ENCODE measurements at regions not wholly inside any gene's neighbourhood (a gene's known extent, or its start where the extent isn't known, plus 50 kb on each side); places are given as distances from the start of the nearest gene placed in this dataset.

GRCh38 chr20:22795433-22795832 is 211.1 kb upstream of the FOXA2 start:
- no peak for DNase-seq

GRCh38 chr20:22795871-22796270 is 211.5 kb upstream of the FOXA2 start:
- no peak for DNase-seq

GRCh38 chr20:22796469-22797077 is 212.2 kb upstream of the FOXA2 start:
- DNase-seq: no peak

DNA sequence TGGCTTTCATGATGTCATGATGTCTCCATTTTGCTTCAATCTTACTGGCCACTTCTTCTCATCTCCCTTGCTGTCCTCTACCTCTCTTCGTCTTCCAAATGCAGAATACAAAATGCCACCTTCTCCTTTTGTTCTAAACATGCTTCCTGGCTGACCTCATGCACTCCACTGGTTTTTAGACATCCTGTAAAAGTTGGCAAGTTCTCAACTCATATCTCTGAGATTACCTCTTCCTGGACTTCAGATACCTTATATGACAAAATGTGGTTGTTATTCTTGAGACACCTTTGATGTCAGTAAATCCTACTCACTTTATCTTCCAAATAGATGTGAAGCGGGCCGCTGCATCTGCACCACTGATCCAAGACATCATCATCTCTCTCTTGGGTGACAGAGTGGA is 212.7 kb upstream of the FOXA2 start:
- DNase-seq: no peak

DNA sequence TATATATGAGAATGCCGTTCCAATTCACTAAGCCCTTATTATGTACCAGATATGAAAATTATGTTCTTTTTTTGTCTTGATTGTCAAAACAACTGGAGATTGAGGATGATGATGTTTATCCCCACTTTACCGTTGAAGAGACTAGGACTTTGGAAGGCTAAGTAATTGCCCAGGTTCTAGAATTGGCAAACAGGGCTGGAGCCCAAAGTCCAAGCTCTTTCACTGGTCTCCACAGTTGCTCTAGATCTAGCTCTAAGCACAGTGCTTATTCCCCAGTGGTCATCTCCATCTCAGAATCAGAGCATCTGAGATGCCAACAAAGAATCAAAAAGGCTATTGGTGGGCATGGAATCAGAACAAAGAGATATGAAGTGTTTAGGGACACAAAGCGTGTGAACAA is 215.3 kb upstream of the FOXA2 start:
- no peak for DNase-seq

DNA sequence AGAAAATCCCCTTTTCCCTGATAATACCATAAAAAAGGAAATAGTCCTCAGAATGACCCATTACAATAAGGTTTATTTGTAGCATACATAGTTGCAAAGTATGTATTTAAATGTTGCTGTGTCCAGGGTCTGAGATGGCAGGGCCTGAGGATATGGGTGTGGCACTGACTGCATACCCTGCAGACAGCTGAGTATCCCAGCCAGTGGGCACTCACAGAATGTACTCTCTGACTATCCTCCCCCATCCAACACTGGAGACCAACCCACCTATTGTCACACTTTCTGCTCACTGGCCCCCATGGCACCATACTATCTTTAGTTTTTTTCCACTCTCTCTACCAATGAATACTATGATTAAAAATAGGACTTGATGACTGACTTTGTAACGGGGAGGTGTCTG is 215.8 kb upstream of the FOXA2 start:
- no peak for DNase-seq

DNA sequence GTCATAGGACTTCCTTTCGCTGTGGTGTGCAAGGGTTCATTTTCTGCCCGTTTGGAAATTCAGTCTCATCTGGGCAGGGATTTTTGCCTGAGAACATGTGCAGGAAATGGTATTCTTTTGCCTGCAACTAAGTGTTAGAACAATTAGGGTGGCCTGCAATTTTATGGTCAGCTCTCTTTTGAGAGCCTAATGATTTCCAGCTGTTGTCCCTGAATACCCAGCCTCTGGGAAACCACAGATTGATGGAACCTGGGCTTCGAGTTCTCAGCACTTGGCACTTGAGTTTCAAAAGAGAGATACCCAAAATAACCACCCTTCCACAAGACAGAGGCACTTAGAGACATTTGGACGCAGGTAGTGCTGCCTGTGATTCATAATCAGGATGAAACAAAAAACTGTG is 217.2 kb upstream of the FOXA2 start:
- DNase-seq: no peak

GRCh38 chr20:22802296-22802695 is 217.9 kb upstream of the FOXA2 start:
- no peak for DNase-seq

DNA sequence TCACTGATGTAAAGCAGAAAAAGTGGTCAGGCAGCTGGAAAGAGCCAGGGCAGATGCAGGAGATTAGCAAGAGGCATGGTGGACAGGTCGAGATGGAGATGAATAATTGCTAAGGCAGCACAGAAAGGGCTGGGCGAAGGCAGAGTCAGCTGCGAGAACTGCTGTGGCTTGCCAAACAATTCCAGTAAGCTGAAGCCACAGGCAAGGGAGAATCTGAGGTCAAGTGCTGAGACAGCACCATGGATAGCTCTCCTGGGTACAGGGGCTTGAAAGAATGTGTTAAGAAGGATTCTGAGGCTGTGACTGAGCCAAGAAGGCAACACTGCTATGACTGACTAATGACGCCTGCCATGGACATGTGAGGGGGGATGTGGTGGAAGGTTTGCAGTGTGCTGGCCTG is 220.8 kb upstream of the FOXA2 start:
- DNase-seq: no peak

DNA sequence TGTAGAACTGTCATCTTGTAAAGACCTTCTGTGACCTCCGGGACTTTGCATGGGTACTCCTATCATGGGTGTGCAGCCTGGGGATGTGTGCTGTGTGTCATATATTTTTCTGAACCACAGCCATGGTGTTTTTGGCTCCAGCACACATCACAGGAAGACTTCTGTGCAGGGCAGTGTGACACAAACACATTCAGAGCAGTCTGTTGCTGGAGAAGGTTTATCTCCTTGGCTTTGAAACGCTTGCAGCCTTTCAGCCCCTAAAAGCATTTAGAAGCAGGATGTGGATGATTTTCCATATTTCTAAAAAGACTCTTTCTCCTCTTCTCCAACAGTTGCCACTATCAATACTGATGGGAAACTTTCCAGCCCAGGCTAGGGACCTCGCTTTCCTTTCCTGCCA is 221.6 kb upstream of the FOXA2 start:
- no peak for DNase-seq

DNA sequence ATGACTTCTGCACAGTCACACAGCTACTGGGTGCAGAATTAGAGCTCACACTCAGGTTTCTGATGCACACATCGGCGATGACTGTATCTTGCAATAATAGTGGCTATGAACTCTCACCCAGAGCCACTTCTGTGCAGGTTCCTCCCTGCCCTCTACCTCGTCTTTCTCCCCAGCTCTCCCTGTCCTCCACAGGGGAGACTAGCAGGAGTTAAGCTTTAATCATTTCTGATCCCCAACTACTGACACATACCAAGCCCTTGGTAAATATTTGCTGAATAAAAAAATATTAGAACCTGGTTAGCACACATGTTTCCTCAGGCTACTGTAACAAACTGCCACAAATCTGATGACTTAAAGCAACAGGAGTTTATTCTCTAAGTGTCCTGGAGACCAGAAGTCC is 222.7 kb upstream of the FOXA2 start:
- no peak for DNase-seq

DNA sequence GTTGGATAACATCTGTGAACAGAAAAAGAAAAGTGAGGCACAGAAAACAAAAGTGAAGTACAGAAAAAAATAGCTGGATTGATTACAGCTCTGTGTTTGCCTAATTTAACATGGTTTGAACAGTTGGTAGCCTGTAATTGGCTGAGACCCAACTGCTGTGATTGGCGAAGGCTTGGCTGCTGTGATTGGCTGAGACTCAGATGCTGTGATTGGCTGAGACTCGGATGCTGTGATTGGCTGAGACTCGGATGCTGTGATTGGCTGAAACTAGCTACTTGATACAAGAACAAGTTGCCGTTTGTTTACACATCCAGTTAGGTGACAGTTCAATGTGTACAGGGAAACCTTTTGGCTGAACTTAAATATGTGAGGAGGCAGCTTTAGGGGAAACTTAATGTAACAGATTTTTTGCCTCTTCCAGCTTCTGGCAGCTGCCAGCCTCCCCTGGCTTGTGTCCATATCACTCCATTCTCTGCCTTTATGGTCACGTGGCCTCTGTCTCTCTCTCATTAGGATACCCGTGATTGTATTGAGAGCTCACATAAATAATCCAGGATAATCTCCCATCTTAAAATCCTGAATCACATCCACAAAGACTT is 223.4 kb upstream of the FOXA2 start:
- no peak for DNase-seq

GRCh38 chr20:22808628-22809027 is 224.3 kb upstream of the FOXA2 start:
- DNase-seq: no peak

- DNase-seq: no peak
Observed at GRCh38 chr20:22810030-22810429, 225.1 kb upstream of the SSTR4 start.

DNA sequence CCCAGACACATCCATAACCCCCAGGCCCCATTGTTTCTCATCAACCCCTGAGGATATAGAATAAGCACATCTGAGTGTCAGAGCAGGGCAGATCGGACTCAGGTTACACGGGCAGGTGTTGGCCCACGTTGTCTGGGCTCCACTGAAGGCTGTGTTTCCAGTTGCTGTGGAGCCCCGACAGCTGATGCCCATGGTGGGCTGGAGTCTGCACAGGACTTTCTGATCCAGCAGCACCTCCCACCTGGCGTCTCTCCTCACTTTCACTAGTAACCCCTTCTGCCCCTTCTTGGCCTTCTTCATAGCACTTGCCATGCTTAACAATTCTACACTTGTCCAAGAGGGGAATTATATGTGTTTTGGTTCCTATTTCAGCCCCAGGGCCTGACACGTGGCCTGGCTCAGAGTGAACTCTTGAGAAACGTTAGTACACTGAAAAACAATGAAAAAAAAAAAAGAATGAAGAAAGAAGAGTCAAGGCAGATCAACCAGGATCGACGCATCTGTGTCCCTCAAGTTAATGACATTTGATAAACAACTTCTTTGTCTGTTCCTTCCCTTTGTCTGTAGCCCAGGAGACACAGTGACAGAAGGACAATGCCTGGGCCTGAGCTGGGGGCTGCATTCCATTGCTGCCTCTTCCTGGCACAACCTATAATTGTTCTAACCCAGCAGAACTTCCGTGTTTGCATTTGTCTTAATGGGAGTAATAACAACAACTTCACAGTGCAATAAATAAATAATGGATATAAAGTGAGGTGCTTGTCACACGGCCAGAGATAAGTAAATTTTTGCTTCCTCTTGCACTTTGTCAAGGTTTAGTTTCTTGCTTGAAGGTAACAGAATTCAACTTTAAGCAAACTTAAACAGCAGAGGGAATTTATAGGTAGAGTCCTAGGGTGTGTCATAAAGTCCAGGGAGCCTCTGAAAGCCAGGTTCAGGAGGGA is 224.2 kb upstream of the SSTR4 start:
- no peak for DNase-seq

GRCh38 chr20:22814471-22815205 is 220.5 kb upstream of the SSTR4 start:
- DNase-seq: no peak

GRCh38 chr20:22815206-22815551 is 219.9 kb upstream of the SSTR4 start:
- DNase-seq: no peak

GRCh38 chr20:22815603-22816315 is 219.4 kb upstream of the SSTR4 start:
- no peak for DNase-seq

DNA sequence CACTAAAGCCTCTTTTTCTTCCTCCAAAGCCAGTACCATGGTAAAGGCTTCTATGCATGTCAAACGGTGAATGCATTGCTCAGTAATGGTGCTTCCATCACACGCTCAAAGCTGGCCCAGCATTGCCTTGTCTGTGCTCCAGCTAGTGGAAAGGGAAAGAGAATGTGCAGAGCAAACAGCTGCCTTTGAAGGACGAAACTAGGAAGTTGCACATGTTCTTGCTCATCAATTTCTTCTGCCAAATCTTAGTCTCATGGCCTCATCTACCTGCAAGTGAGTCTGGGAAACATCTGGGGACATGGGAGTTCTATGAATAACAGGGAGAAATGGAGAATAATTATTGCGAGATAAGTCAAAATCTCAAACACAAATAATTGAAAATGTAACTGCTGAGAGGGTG is 216.5 kb upstream of the SSTR4 start:
- no peak for DNase-seq

- DNase-seq: no peak
Observed at GRCh38 chr20:22819112-22819511, 216.0 kb upstream of the SSTR4 start.

DNA sequence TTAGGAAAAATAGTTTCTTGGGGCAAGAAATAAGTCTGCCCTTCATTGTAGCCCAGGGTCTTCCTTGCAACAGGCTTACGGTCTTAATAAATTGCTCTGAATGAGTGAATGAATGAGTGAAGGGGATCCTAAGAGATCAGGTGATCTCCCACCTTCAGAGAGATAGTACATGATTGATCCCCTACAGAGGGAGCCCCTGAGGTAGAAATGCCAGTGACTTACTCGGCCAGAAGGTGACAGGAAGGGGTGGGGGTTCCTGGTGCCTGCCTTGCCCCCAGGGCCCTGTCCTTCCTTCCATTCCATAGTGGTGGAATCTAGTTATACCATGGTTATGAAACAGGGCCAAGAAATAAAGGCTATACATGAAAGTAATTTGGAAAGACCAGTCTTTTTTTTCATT is 215.3 kb upstream of the SSTR4 start:
- DNase-seq: no peak

- no peak for DNase-seq
Observed at GRCh38 chr20:22821081-22821727, 213.9 kb upstream of the SSTR4 start.
